ENCODE measurements at regions not wholly inside any gene's neighbourhood (a gene's known extent, or its start where the extent isn't known, plus 50 kb on each side); places are given as distances from the start of the nearest gene placed in this dataset.
"Not testable (repeated sequence)": the region's sequence is repeated elsewhere in the genome, so short reads cannot be mapped to it uniquely, and the experiment has no call there.

GRCh38 chr20:30630761-30631160 is 626.7 kb upstream of the DEFB115 start:
- BruUV-seq (replicated peaks) = no TSS peak

GRCh38 chr20:30631261-30631789 is 626.1 kb upstream of the DEFB115 start:
- POLR2A ChIA-PET; H3K27ac ChIP-seq (ENCODE audit: control insufficient read depth, insufficient read depth); H3K4me2 ChIP-seq (ENCODE audit: control insufficient read depth, insufficient read depth); H3K4me1 ChIP-seq (ENCODE audit: control insufficient read depth, insufficient read depth, low read length); H3K27me3 ChIP-seq (replicated peaks in 1 of 2; ENCODE audit: control insufficient read depth in 2 of 2, insufficient read depth in 2 of 2, low read length in 1 of 2); SMC1A ChIA-PET (ENCODE audit: uncharacterized antibody, unreplicated experiment); H3K9me3 ChIP-seq (replicated peaks; ENCODE audit: control insufficient read depth, insufficient read depth, low read length); CTCF ChIA-PET; H2AFZ ChIP-seq (ENCODE audit: control insufficient read depth, low read depth, low read length); RAD21 ChIA-PET (ENCODE audit: unreplicated experiment); intact Hi-C loops (cut with micrococcal nuclease; ENCODE audit: unreplicated experiment); H3K4me3 ChIP-seq; ATAC-seq; BruUV-seq (replicated peaks); H3K36me3 ChIP-seq (ENCODE audit: control insufficient read depth in 2 of 2, insufficient read depth in 2 of 2, low read length in 1 of 2); FAIRE-seq; H3K9ac ChIP-seq (ENCODE audit: control insufficient read depth, insufficient read depth, low read length); in situ Hi-C loops (cut with MboI); H3K79me2 ChIP-seq (ENCODE audit: control insufficient read depth, insufficient read depth, low read length); DNase-seq (ENCODE audit: low read depth, low spot score); H4K20me1 ChIP-seq (ENCODE audit: control insufficient read depth, insufficient read depth): not testable (repeated sequence)
- WGBS (ENCODE audit: insufficient coverage, insufficient replicate concordance, low lambda C conversion rate, missing lambda C conversion rate) = 25% methylated on average over 4 of the region's 4 CpGs

More at GRCh38 chr20:30630761-30631160, 626.7 kb upstream of the DEFB115 start:
- DNase-seq (ENCODE audit: low read depth, low spot score) (no peak), FAIRE-seq (no peak), ATAC-seq (no peak)
- no peak overlapping the region for H3K27ac ChIP-seq (ENCODE audit: control insufficient read depth, insufficient read depth)
- H2AFZ ChIP-seq (ENCODE audit: control insufficient read depth, low read depth, low read length) = no peak overlapping the region
- no peaks in the 10 kb centered on the region for H3K79me2 ChIP-seq (ENCODE audit: control insufficient read depth, insufficient read depth, low read length)
- intact Hi-C loops (cut with micrococcal nuclease; ENCODE audit: unreplicated experiment) (no loop called here), in situ Hi-C loops (cut with MboI) (no loop called here)
- no peak for TF ChIP-seq LARP7 (IDR thresholded peaks at IDR 0.05)
- TF ChIP-seq ZSCAN29 (IDR thresholded peaks at IDR 0.05) = no peak
- TF ChIP-seq DPF2 (IDR thresholded peaks at IDR 0.05) = no peak
- no peak for TF ChIP-seq NFYA (IDR thresholded peaks at IDR 0.05; ENCODE audit: borderline replicate concordance, low read depth, low read length)
- TF ChIP-seq, protein P1, sequence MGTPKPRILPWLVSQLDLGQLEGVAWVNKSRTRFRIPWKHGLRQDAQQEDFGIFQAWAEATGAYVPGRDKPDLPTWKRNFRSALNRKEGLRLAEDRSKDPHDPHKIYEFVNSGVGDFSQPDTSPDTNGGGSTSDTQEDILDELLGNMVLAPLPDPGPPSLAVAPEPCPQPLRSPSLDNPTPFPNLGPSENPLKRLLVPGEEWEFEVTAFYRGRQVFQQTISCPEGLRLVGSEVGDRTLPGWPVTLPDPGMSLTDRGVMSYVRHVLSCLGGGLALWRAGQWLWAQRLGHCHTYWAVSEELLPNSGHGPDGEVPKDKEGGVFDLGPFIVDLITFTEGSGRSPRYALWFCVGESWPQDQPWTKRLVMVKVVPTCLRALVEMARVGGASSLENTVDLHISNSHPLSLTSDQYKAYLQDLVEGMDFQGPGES (IDR thresholded peaks at IDR 0.05) = no peak
- TF ChIP-seq, protein P2, sequence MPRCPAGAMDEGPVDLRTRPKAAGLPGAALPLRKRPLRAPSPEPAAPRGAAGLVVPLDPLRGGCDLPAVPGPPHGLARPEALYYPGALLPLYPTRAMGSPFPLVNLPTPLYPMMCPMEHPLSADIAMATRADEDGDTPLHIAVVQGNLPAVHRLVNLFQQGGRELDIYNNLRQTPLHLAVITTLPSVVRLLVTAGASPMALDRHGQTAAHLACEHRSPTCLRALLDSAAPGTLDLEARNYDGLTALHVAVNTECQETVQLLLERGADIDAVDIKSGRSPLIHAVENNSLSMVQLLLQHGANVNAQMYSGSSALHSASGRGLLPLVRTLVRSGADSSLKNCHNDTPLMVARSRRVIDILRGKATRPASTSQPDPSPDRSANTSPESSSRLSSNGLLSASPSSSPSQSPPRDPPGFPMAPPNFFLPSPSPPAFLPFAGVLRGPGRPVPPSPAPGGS (IDR thresholded peaks at IDR 0.05; ENCODE audit: borderline replicate concordance, insufficient read depth, low read depth, low read length, poor library complexity, severe bottlenecking) = no peak
- no peak overlapping the region for H3K4me2 ChIP-seq (ENCODE audit: control insufficient read depth, insufficient read depth)
- ChIA-PET SMC1A (ENCODE audit: uncharacterized antibody, unreplicated experiment) (no interaction called here), POLR2A (no interaction called here), CTCF (no interaction called here), RAD21 (ENCODE audit: unreplicated experiment) (no interaction called here)
- no peaks in the 10 kb centered on the region for H3K36me3 ChIP-seq (ENCODE audit: control insufficient read depth in 2 of 2, insufficient read depth in 2 of 2, low read length in 1 of 2)
- H3K4me3 ChIP-seq = no peak overlapping the region
- no peaks in the 10 kb centered on the region for H3K27me3 ChIP-seq (replicated peaks in 1 of 2; ENCODE audit: control insufficient read depth in 2 of 2, insufficient read depth in 2 of 2, low read length in 1 of 2)
- H3K4me1 ChIP-seq (ENCODE audit: control insufficient read depth, insufficient read depth, low read length) = no peaks in the 10 kb centered on the region
- WGBS (ENCODE audit: insufficient coverage, insufficient replicate concordance, low lambda C conversion rate, missing lambda C conversion rate) = 5% methylated on average over 3 of the region's 3 CpGs
- H4K20me1 ChIP-seq (ENCODE audit: control insufficient read depth, insufficient read depth) = no peaks in the 10 kb centered on the region
- H3K9ac ChIP-seq (ENCODE audit: control insufficient read depth, insufficient read depth, low read length) = no peak overlapping the region
- H3K9me3 ChIP-seq (replicated peaks; ENCODE audit: control insufficient read depth, insufficient read depth, low read length) = no peaks in the 10 kb centered on the region; the same call in 2 of the 3 replicates

DNA sequence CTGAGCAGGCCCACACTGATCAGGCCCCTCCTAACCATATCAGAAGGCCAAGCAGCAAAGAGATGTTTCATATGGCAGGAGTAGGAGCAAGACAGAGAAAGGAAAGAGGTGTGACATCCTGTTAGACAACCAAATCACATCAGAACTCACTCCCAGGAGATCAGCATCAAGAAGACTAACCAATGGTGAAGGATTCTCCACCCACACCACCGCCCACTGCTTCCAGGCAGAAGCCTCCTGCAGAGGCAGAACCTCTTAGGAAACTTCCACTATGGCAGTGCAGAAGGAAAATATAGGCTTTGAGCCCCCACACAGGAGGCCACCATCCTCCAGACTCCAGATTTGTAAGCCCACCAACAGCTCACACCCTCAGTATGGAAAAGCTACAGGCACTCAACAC is 624.7 kb upstream of the DEFB115 start:
- H3K4me3 ChIP-seq; in situ Hi-C loops (cut with MboI); H4K20me1 ChIP-seq (ENCODE audit: control insufficient read depth, insufficient read depth); CTCF ChIA-PET; H3K9ac ChIP-seq (ENCODE audit: control insufficient read depth, insufficient read depth, low read length); RAD21 ChIA-PET (ENCODE audit: unreplicated experiment); H3K27me3 ChIP-seq (replicated peaks in 1 of 2; ENCODE audit: control insufficient read depth in 2 of 2, insufficient read depth in 2 of 2, low read length in 1 of 2); SMC1A ChIA-PET (ENCODE audit: uncharacterized antibody, unreplicated experiment); H3K4me1 ChIP-seq (ENCODE audit: control insufficient read depth, insufficient read depth, low read length); H3K9me3 ChIP-seq (replicated peaks; ENCODE audit: control insufficient read depth, insufficient read depth, low read length); H3K27ac ChIP-seq (ENCODE audit: control insufficient read depth, insufficient read depth); FAIRE-seq; POLR2A ChIA-PET; H3K36me3 ChIP-seq (ENCODE audit: control insufficient read depth in 2 of 2, insufficient read depth in 2 of 2, low read length in 1 of 2); DNase-seq (ENCODE audit: low read depth, low spot score); intact Hi-C loops (cut with micrococcal nuclease; ENCODE audit: unreplicated experiment); H3K4me2 ChIP-seq (ENCODE audit: control insufficient read depth, insufficient read depth); H2AFZ ChIP-seq (ENCODE audit: control insufficient read depth, low read depth, low read length); BruUV-seq (replicated peaks); H3K79me2 ChIP-seq (ENCODE audit: control insufficient read depth, insufficient read depth, low read length); ATAC-seq: not testable (repeated sequence)
- WGBS (ENCODE audit: insufficient coverage, insufficient replicate concordance, low lambda C conversion rate, missing lambda C conversion rate) = 0% methylated on average over 1 of the region's 1 CpG
